DMS 273 (cell line): ENCODE measurements at regions not wholly inside any gene's neighbourhood (a gene's known extent, or its start where the extent isn't known, plus 50 kb on each side); places are given as distances from the start of the nearest gene placed in this dataset.

Source experiments
- DNase-seq: peaks from one replicate; lab custom pipeline; 2025; ENCODE audit not compliant: unreplicated experiment; lab: John Stamatoyannopoulos, UW

DNA sequence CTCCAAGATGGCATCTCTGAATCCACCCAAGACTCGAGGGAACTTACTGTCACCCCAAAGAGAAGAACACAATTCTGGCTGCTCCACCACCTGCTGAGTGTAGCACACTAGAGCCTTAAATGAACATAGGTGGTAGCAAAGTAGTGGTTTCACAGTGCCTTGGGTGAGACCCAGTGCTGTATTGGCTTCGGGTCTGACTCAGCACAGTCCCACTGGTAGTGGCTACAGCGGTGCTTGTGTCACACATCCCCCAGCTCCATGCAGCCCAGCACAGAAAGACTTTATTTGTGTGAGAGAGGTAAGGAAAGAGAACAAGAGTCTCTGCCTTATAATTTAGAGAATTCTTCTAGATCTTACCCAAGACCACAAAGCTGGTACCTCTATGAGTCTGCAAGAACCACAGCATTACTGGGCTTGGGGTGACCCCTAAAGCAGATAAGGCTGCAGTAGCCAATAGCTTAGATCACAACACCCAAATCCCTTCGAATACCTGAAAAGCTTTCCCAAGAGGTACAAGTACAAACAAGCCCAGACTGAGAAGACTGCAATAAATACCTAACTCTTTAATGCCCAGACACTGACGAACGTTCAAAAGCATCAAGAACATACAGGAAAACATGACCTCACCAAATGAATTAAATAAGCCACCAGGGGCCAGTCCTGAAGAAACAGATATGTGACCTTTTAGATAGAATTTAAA, 83.3 kb upstream of the SLC38A4 start:
- no peak for DNase-seq

DNA sequence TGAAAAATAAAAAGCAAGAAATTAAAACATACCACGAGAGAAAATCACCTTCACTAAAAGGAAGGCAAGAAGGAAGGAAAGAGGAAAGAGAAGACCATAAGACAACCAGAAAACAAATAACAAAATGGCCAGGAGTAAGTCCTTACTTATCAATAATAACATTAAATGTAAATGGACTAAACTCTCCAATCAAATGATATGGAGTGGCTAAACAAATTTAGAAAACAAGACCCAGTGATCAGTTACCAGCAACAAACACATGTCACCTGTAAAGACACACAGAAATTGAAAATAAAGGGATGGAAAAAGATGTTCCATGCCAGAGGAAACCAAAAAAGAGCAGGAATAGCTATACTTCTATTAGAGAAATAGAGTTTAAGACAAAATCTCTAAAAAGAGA, 85.0 kb upstream of the SLC38A4 start:
- DNase-seq = no peak

GRCh38 chr12:46914336-46914735, 88.5 kb upstream of the SLC38A4 start:
- no peak for DNase-seq

DNA sequence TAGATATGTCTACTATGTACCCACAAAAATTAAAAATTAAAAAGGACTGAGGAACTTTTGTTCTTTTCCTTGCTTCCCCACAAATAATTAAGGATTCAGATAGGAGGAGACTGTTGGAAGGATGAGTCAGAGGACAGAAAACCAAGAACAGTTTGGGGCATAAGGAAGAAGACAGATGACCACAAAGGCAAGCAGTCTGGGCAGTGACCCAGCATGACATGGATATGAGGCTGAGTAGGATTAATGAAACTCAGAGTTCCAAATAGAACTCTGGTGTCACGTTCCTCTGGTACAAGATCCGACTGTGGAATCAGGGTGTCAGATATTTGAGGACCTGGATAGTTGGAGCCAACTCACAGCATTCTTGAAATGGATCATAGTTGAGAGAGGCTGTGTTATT, 89.3 kb upstream of the SLC38A4 start:
- peak; percentile 35 for DNase-seq

- DNase-seq = no peak
Observed at GRCh38 chr12:46915836-46916235, 90.0 kb upstream of the SLC38A4 start.

DNA sequence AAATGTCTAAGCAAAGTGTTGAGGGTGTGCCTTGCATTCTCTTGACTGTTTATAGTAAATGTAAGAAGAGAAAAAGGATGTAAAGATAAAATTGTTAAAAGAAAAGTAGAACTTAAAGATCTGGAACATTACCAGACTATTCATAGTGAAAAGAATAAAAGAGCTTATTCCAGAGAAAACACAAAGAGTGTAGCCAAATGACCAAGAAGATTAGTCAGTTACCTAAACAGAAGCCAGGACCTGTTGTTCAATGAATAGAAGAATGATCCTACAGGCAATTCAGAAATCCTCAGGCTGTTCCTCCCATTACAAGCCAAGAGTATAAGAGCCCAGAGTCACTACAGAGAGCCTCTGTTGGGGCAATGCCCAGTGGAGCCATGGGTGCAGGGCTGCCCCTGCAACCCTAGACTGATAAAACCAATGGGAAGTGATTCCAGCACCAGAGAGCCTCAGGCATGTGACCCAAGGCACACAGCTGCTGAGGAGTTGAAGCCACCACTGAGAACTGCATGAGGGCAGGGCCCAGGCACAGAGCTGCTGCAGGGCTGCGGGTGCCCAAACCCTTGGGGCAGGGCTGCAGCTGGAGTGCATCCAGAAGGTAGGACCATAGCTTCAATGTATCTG, 91.1 kb upstream of the SLC38A4 start:
- no peak for DNase-seq

DNA sequence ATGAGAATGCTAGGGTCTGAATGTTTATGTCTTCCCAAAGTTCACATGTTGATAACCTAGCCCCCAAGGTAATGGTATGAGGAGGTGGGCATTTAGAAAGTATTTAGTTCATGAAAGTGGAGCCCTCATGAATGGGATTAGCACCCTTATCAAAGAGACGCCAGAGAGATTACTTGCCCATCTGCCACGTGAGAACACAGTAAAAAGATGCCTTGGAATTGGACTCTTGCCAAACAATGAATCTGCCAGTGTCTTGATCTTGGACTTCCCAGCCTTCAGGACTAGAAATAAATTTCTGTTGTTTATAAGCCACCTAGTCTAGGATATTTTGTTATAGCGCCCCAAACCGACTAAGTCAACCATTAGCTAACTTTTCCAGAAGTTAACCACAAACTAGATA, 92.0 kb upstream of the SLC38A4 start:
- peak; percentile 41 for DNase-seq

DNA sequence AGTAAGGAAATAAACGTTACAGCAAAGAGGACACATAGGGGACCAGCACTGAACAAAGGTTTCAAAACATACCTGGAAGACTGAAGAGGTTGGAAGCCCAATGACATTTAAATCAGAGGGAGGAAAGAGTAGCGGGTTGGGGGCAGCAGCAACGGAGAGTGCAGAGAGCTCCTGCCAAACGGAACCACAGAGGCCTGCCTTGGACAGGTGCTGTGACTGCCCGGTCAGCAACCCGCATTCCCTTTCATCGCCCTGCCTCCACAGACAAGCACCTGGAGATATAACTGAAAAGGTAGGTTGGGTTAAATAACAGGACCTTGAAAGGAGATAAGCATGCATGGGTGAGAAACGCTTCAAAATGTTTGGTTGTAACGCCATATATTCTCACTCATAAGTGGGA, 92.8 kb upstream of the SLC38A4 start:
- DNase-seq = no peak

- DNase-seq = no peak
Observed at GRCh38 chr12:46919666-46920400, 94.0 kb upstream of the SLC38A4 start.

DNA sequence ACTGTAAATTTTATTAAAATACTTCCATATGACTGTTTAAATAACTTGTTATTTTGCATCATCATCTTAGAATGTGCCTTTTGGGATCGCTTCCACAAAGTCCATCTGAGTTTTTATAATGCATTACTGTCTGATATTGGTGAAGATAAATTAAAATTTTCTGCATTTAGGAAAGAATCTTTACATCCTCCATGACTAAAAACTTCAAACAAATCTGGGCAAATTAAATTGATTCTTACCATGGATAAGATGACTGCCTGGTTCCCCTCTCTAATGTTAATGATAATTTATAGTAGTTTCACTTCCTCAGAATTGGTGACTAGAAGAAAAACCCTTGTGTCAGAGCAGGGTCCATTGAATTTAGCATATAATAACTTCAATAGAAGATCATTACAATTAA, 94.7 kb upstream of the SLC38A4 start:
- no peak for DNase-seq

DNA sequence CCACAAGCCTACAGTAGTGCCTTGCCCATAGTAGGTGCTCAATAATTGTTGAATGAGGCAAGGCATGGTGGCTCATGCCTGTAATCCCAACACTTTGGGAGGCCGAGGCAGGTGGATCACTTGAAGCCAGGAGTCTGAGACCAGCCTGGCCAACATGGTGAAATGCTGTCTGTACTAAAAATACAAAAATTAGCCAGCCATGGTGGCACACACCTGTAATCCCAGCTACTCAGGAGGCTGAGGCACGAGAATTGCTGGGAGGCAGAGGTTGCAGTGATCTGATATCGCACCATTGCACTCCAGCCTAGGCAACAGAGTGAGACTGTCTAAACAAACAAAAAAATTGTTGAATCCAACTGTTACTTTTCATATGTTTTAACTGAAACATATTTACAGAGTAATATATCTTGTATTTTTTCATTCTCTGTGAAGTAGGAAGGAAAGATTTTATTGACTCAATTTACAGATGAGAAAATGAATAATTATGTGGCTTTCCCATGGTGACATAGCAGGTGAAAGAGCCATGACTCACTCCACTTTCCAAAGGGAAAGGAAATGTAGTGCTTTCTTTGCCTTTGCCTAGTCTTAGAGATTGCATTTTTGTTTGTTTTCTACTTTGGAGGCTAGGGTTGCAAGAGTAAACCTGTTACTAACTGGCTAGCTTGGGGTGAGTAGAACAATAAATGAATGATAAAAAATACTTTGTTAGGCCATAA, 95.4 kb upstream of the SLC38A4 start:
- DNase-seq = no peak

- DNase-seq = no peak
Observed at GRCh38 chr12:46921764-46922133, 96.0 kb upstream of the SLC38A4 start.

DNA sequence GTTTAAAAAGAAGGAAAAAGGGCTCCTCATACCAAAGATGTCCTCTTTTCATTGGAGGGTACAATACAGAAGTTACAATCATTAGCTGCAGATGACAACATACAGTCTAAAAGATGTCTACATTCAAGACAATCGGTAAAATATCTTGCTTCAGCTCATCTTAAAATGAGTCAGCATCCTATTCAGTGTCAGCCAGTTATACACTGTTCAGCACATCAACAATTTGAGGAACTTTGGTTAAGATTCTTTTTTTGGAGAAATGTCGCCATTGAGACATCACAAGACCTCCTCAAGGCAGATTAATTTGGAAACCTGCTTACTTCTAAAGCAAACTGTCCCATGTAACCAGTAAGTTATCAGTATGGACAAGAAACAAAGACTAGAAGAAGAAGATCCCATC, 100.7 kb upstream of the SLC38A4 start:
- DNase-seq = no peak

- DNase-seq = no peak
Observed at GRCh38 chr12:46930101-46930500, 104.3 kb upstream of the SLC38A4 start.

GRCh38 chr12:46933947-46934346, 108.2 kb upstream of the SLC38A4 start:
- peak; percentile 52 for DNase-seq

GRCh38 chr12:46934374-46935111, 108.7 kb upstream of the SLC38A4 start:
- no peak for DNase-seq

GRCh38 chr12:46935271-46935847, 109.6 kb upstream of the SLC38A4 start:
- DNase-seq = no peak

DNA sequence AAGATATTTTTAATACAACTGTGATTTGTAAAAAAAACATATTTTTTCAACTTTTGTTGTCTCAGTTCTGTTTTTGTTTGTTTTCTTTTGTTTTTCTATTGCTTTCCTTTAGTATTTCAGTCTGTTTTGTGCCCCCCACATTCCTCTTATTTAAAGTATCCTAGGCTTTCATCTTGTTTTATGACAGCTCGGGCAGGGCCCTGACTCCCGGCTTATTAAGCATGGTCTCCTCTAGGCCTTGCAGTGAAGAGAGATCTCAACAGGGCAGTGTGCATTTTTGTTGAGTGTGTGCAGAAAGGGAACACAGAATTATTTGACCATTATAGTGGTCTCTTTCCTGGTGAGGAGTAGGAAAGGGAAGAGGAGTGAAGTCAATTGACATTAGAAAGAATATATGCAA, 110.2 kb upstream of the SLC38A4 start:
- DNase-seq = no peak

- DNase-seq = no peak
Observed at GRCh38 chr12:46938071-46938678, 112.4 kb upstream of the SLC38A4 start.

DNA sequence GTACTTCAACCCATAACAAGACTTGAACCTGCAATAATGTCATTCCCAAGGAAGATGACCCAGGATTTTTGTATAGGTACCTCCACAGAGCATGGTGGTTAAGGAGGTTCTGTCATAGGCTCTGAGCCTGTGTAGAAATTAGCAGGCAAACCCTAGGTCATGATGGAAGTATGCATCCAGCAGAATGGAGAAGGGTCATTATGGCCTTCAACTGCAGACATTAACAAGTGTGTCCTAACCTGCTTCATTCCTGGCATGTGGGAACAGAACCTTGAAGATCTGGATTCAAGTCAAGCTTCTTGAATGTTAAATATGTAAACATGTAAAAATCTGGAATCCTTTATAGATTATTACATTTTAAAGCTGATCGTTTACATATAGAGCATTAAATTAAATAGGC, 116.2 kb upstream of the SLC38A4 start:
- no peak for DNase-seq
